OCI-LY1 (cell line): ENCODE measurements at regions not wholly inside any gene's neighbourhood (a gene's known extent, or its start where the extent isn't known, plus 50 kb on each side); places are given as distances from the start of the nearest gene placed in this dataset.

Experiments
- EZH2 ChIP-seq: fragments of 200-600 bp; sonication (generic), shearing (Covaris generic); IDR thresholded peaks from 2 replicates; pipeline ENCODE4 v1.8.0; 2017; ENCODE audit warnings: borderline replicate concordance, mixed run types, mild to moderate bottlenecking, antibody characterized with exemption, low read length, moderate library complexity, mixed read lengths
- TF ChIP-seq, protein P1 (sequence below): fragments of 200-600 bp; sonication (generic), shearing (Covaris generic); IDR thresholded peaks from 2 replicates; pipeline ENCODE4 v1.5.1; 2017; ENCODE audit warnings: mild to moderate bottlenecking, antibody characterized with exemption, low read length, moderate library complexity, mixed read lengths

GRCh38 chr9:107208121-107208520 lies 75.0 kb upstream of the RAD23B start:
- TF ChIP-seq, protein P1, sequence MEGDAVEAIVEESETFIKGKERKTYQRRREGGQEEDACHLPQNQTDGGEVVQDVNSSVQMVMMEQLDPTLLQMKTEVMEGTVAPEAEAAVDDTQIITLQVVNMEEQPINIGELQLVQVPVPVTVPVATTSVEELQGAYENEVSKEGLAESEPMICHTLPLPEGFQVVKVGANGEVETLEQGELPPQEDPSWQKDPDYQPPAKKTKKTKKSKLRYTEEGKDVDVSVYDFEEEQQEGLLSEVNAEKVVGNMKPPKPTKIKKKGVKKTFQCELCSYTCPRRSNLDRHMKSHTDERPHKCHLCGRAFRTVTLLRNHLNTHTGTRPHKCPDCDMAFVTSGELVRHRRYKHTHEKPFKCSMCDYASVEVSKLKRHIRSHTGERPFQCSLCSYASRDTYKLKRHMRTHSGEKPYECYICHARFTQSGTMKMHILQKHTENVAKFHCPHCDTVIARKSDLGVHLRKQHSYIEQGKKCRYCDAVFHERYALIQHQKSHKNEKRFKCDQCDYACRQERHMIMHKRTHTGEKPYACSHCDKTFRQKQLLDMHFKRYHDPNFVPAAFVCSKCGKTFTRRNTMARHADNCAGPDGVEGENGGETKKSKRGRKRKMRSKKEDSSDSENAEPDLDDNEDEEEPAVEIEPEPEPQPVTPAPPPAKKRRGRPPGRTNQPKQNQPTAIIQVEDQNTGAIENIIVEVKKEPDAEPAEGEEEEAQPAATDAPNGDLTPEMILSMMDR, result no peak
- no peak for TF ChIP-seq EZH2
